CD8-positive, alpha-beta memory T cell (primary cell): ENCODE measurements at regions not wholly inside any gene's neighbourhood (a gene's known extent, or its start where the extent isn't known, plus 50 kb on each side); places are given as distances from the start of the nearest gene placed in this dataset.

Source experiments
- CTCF ChIA-PET: fragments of 350-600 bp; sonication (Branson Sonifier 250); formaldehyde crosslinking; loops from one replicate; lab custom pipeline; 2021; ENCODE audit warnings: antibody characterized with exemption; lab: Charles Lee
- POLR2A ChIA-PET: fragments of 350-600 bp; sonication (Branson Sonifier 250); formaldehyde crosslinking; loops from one replicate; lab custom pipeline; 2021; ENCODE audit warnings: antibody characterized with exemption; lab: Charles Lee
- DNase-seq, 5 donors: peaks; one replicate each; pipeline versions ENCODE4 v3.0.0 to v3.0.0-alpha.2; 2020 to 2022; ENCODE audit warnings: mixed read lengths in 1 of 5
- H3K27ac ChIP-seq: one replicate; pipeline ENCODE4 v1.7.0; 2013; ENCODE audit warnings: low read depth, mild to moderate bottlenecking, low read length, moderate library complexity
- H3K27me3 ChIP-seq: 2 replicates; pipeline ENCODE4 v1.7.0; 2013; ENCODE audit warnings: low read length, mild to moderate bottlenecking; ENCODE audit not compliant: insufficient read depth, poor library complexity, severe bottlenecking
- H3K36me3 ChIP-seq: 2 replicates; pipeline ENCODE4 v1.7.0; 2013; ENCODE audit warnings: mild to moderate bottlenecking, low read length, moderate library complexity; ENCODE audit not compliant: insufficient read depth
- H3K4me1 ChIP-seq: 2 replicates; pipeline ENCODE4 v1.7.0; 2013; ENCODE audit warnings: mild to moderate bottlenecking, low read length, moderate library complexity; ENCODE audit not compliant: insufficient read depth
- H3K4me3 ChIP-seq: 2 replicates; pipeline ENCODE4 v1.7.0; 2013; ENCODE audit warnings: mild to moderate bottlenecking, low read length
- H3K9me3 ChIP-seq: 2 replicates; pipeline ENCODE4 v1.7.0; 2013; ENCODE audit warnings: mild to moderate bottlenecking, low read length
- H3K27ac Mint-ChIP-seq, 8 donors: one replicate each; pipeline ENCODE4 v1.8.0; 2020 to 2021; ENCODE audit warnings: mixed read lengths in 8 of 8, mild to moderate bottlenecking in 6 of 8, inconsistent platforms in 3 of 8, moderate library complexity in 3 of 8
- H3K27me3 Mint-ChIP-seq, 2 donors: one replicate each; pipeline ENCODE4 v1.8.0; 2020 to 2021; ENCODE audit warnings: mixed read lengths in 2 of 2, mild to moderate bottlenecking in 1 of 2, moderate library complexity in 1 of 2
- H3K36me3 Mint-ChIP-seq, 3 donors: one replicate each; pipeline ENCODE4 v1.8.0; 2020 to 2021; ENCODE audit warnings: mixed read lengths in 3 of 3, inconsistent platforms in 1 of 3, mild to moderate bottlenecking in 1 of 3
- H3K4me1 Mint-ChIP-seq, 3 donors: one replicate each; pipeline ENCODE4 v1.8.0; 2020 to 2021; ENCODE audit warnings: mixed read lengths in 3 of 3, inconsistent platforms in 1 of 3, mild to moderate bottlenecking in 1 of 3
- H3K4me3 Mint-ChIP-seq, 7 donors: one replicate each; pipeline ENCODE4 v1.8.0; 2020 to 2021; ENCODE audit warnings: mixed read lengths in 7 of 7, mild to moderate bottlenecking in 6 of 7, moderate library complexity in 4 of 7, inconsistent platforms in 2 of 7
- H3K9me3 Mint-ChIP-seq, 5 donors: one replicate each; pipeline ENCODE4 v1.8.0; 2020 to 2022; ENCODE audit warnings: mixed read lengths in 5 of 5, mild to moderate bottlenecking in 3 of 5, moderate library complexity in 2 of 5, inconsistent platforms in 1 of 5

DNA sequence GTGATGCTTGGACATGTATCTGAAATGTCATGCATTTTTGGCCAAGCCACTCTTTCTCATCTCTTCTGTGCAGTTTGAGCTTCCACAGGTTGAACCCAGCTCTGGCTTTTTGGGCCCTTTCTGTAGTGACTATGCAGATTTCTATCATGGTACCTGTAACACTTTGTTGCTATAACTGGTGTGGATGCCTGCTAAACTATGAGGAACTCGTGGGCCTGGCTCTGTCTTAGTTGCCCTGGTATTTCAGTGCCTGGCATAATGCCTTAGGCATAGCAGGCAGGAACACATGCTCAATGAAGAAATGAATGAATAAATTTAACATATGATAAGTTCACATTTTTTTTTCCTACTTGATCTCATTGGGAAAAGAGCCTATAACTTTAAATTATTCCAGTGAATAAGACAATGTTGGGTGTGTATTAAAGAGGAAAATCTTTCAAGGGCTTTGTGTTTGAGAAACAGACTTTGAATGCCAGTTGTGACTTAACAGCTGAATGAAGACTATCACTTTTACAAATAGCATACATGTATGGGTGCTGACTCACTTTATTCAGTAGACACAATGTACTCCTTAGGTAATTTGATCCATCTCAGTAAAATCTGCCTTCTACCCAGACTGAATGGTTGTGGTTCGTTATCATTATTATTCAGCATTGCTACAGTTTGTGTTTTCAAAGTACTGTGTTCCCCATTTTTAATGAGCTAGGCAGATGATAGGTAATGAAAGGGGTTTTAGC, 86.4 kb upstream of the MAP4K3 start:
- Histone ChIP-seq H3K27ac (no peak overlapping the region), H3K36me3 (no peaks in the 10 kb centered on the region), H3K9me3 (no peaks in the 10 kb centered on the region), H3K4me3 (no peak overlapping the region), H3K27me3 (no peaks in the 10 kb centered on the region), H3K4me1 (no peaks in the 10 kb centered on the region)
- ChIA-PET CTCF (no interaction called here), POLR2A (no interaction called here)
- Mint-ChIP-seq H3K9me3 (peaks cover 0 to 3% (median 0%) of the 10 kb centered on the region in 5 donors), H3K36me3 (peaks cover 0 to 22% (median 0%) of the 10 kb centered on the region in 3 donors), H3K27me3 (no peaks in the 10 kb centered on the region), H3K4me3 (no peak overlapping the region), H3K4me1 (no peaks in the 10 kb centered on the region), H3K27ac (no peak overlapping the region)
- DNase-seq: no peak

DNA sequence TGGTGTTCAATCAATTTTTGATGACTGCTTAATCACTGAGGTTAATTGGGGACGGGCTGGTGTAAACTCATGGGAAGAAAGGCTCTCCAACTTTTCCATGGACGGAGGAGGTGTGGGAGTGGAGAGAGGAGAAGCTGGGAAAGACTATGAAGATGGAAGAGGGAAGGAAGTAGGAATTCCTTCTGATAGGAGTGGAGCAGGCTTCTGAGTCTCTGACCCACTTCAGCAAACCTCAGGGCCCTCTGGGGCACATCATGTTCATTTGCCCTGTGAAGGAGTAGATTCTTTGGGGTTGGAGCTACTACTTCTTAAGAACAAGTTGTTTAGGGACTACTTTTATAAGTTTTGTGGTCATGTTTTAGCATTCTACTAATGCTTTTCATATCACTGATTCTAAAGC, 87.0 kb upstream of the MAP4K3 start:
- no peaks in the 10 kb centered on the region for H3K9me3 ChIP-seq
- H3K4me1 ChIP-seq: no peaks in the 10 kb centered on the region
- Mint-ChIP-seq H3K4me3 (no peak overlapping the region), H3K36me3 (peaks cover 0 to 17% (median 0%) of the 10 kb centered on the region in 3 donors), H3K27ac (no peak overlapping the region), H3K27me3 (no peaks in the 10 kb centered on the region), H3K9me3 (peaks cover 0 to 3% (median 0%) of the 10 kb centered on the region in 5 donors), H3K4me1 (no peaks in the 10 kb centered on the region)
- no peak overlapping the region for H3K27ac ChIP-seq
- H3K4me3 ChIP-seq: no peak overlapping the region
- DNase-seq: no peak
- ChIA-PET POLR2A (no interaction called here), CTCF (no interaction called here)
- no peaks in the 10 kb centered on the region for H3K27me3 ChIP-seq
- no peaks in the 10 kb centered on the region for H3K36me3 ChIP-seq

DNA sequence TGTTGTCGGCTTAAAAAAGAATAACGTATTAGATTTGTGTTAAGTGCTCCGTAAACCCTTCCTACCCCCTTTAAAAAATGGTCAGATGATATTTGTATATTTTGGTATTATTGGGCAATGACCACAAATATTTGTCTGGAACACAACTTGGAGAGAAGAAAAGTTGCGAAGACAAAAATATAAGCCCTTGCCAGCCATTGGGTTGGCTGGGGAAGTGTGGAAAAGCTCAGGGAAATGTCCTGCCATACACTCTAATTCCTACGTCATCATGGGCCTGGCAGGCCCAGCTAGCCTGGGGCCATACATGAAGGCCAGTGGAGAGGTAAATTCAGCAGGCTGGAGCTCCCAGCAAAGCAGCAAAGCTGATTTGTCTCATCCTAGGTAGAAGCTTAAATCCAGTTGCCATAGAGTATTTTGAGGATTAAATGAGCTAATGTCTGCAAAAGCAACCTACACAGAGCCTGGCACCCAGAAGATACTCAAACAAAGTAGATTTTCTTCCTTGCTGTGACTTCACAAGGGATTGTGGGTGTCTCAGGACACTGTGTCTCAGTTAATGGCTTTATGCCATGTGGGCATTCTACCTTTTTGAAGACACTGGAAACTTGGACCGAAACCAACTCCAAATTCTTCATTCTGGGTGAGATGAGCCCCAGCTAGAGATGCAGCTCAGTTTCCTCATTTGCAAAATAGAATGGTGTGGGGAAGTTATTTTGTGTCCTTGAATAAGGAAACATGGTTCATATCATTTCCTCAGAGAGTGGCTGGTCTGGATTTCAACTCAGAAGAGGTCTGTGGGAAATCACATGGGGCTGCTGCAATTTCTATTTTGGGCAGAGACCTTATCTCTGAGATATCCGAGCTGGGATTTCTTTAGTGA, 87.9 kb upstream of the MAP4K3 start:
- H3K4me1 Mint-ChIP-seq: no peaks in the 10 kb centered on the region
- POLR2A ChIA-PET: no interaction called here
- peaks cover 0 to 17% (median 0%) of the 10 kb centered on the region in 3 donors for H3K36me3 Mint-ChIP-seq
- no peaks in the 10 kb centered on the region for H3K27me3 Mint-ChIP-seq
- H3K9me3 Mint-ChIP-seq: peaks cover 0 to 3% (median 0%) of the 10 kb centered on the region in 5 donors
- CTCF ChIA-PET: no interaction called here
- no peaks in the 10 kb centered on the region for H3K27me3 ChIP-seq
- H3K4me3 ChIP-seq: no peak overlapping the region
- no peak overlapping the region for H3K4me3 Mint-ChIP-seq
- H3K36me3 ChIP-seq: no peaks in the 10 kb centered on the region
- H3K27ac ChIP-seq: no peak overlapping the region
- no peak overlapping the region for H3K27ac Mint-ChIP-seq
- H3K4me1 ChIP-seq: no peaks in the 10 kb centered on the region
- no peaks in the 10 kb centered on the region for H3K9me3 ChIP-seq
- DNase-seq: no peak

DNA sequence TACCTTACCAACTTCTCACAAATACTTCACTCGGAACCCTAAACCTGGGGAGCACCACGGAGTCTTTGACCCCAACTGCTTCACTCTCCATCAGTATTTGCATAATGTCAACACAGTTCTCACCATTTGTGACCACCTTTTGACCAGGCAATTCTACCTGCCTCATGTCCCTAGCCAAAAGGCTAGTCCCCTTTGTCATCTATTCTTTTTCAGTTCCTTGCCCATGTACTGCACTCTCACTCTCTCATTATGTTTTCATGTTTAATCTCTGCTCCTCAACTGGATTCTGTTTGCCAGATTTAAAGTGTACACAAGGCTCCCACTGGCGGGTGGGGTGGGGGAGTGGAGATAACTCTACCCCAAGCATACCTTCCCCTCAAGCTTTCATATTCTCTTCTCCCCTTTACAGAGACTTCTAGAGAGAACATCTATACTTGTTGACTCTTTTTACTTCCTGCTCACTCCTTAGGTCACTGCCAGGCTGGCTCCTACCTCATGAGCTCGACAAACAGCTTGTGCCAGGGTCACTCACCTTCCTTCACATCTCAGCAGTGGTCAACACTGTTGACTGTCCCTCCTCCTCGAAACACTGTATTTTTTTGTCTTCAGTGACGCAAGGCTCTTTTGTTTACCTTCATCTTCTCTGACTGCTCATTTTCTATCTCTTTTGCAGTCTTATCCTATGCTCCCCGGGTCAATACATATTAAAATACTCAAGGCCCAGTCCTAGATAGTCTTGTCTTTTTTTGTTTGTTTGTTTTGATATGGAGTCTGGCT, 88.7 kb upstream of the MAP4K3 start:
- Mint-ChIP-seq H3K27me3 (no peaks in the 10 kb centered on the region), H3K4me3 (no peak overlapping the region), H3K36me3 (peaks cover 0 to 13% (median 0%) of the 10 kb centered on the region in 3 donors), H3K4me1 (no peaks in the 10 kb centered on the region), H3K27ac (peak overlapping the region in 1 of 8 donors; percentile 43), H3K9me3 (peaks cover 0 to 3% (median 0%) of the 10 kb centered on the region in 5 donors)
- Histone ChIP-seq H3K4me1 (no peaks in the 10 kb centered on the region), H3K4me3 (no peak overlapping the region), H3K27me3 (no peaks in the 10 kb centered on the region), H3K36me3 (no peaks in the 10 kb centered on the region), H3K9me3 (no peaks in the 10 kb centered on the region), H3K27ac (no peak overlapping the region)
- no peak for DNase-seq
- POLR2A ChIA-PET: no interaction called here
- CTCF ChIA-PET: no interaction called here

DNA sequence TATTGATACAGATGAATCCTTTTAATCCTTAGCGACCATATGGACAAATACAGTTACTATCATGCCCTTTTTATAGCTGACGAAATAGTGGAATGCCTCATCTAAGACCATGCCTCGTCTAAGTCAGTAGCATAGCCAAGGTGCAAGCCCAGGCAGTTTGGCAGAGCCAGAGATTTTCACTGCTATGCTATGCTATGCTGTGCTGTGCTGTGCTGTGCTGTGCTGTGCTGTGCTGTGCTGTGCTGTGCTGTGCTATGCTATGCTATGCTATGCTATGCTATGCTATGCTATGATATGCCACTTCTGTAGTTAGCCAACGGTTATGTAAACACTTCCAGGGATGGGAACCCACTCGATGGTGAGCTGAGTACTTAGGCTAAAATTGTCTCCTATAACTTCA, 91.6 kb upstream of the MAP4K3 start:
- Histone ChIP-seq H3K9me3 (no peaks in the 10 kb centered on the region), H3K27me3 (peaks cover 2% of the 10 kb centered on the region), H3K36me3 (no peaks in the 10 kb centered on the region), H3K27ac (no peak overlapping the region), H3K4me1 (no peaks in the 10 kb centered on the region), H3K4me3 (no peak overlapping the region)
- no peaks in the 10 kb centered on the region for H3K4me1 Mint-ChIP-seq
- H3K27ac Mint-ChIP-seq: no peak overlapping the region
- ChIA-PET CTCF (no interaction called here), POLR2A (no interaction called here)
- peaks cover 0 to 6% of the 10 kb centered on the region in 2 donors for H3K27me3 Mint-ChIP-seq
- DNase-seq: no peak
- H3K4me3 Mint-ChIP-seq: no peak overlapping the region
- H3K36me3 Mint-ChIP-seq: no peaks in the 10 kb centered on the region
- H3K9me3 Mint-ChIP-seq: peaks cover 0 to 3% (median 0%) of the 10 kb centered on the region in 5 donors

DNA sequence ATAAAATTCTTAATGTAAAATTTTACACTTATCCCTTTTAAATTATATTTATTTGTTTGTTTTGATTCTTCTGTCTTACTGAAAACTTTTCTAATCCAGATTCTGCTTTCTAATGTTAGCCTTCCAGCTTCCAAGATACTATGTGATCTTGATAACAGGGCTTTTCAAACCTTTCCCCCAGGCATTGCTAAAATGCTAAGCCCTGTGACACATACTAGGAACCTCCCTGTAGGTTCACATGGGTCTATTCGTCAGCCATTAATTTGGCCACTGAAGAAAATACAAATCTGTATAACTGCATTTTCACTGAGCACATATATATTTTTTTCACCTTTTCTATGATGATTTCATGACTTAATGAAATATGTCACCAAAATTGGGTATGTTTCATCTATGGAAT, 92.8 kb upstream of the MAP4K3 start:
- no peak overlapping the region for H3K27ac ChIP-seq
- H3K27ac Mint-ChIP-seq: no peak overlapping the region
- H3K9me3 Mint-ChIP-seq: peaks cover 0 to 3% (median 0%) of the 10 kb centered on the region in 5 donors
- no peak for DNase-seq
- ChIA-PET POLR2A (no interaction called here), CTCF (no interaction called here)
- H3K36me3 Mint-ChIP-seq: no peaks in the 10 kb centered on the region
- H3K9me3 ChIP-seq: no peaks in the 10 kb centered on the region
- H3K27me3 Mint-ChIP-seq: peaks cover 0 to 8% of the 10 kb centered on the region in 2 donors
- H3K27me3 ChIP-seq: peaks cover 2% of the 10 kb centered on the region
- H3K4me3 ChIP-seq: no peak overlapping the region
- H3K4me1 ChIP-seq: no peaks in the 10 kb centered on the region
- H3K4me3 Mint-ChIP-seq: no peak overlapping the region
- no peaks in the 10 kb centered on the region for H3K4me1 Mint-ChIP-seq
- H3K36me3 ChIP-seq: no peaks in the 10 kb centered on the region

DNA sequence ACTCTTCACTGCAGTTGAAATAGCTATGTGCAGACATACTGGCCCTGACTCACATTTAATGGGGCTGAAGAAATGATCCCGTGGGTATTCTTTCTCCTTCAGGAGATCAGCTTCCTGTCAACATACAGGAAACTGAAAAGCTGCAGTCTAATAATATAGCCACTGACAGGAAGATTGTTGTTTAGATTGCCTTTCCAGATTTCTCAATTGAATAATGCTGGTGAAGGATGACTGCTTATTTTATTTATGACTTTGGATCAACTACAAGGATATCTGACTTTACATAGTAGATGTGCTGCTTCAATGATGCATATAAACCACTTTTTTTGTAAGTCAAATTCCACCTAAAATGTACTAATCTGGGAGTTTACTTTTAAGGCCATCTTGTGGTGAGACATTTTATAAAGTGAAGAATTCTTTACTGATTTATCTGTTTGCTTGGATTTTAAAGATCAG, 93.4 kb upstream of the MAP4K3 start:
- H3K27ac Mint-ChIP-seq: no peak overlapping the region
- no peak for DNase-seq
- no peak overlapping the region for H3K4me3 ChIP-seq
- peaks cover 2% of the 10 kb centered on the region for H3K27me3 ChIP-seq
- peaks cover 0 to 10% of the 10 kb centered on the region in 2 donors for H3K27me3 Mint-ChIP-seq
- H3K36me3 ChIP-seq: no peaks in the 10 kb centered on the region
- no peak overlapping the region for H3K4me3 Mint-ChIP-seq
- ChIA-PET CTCF (no interaction called here), POLR2A (no interaction called here)
- no peaks in the 10 kb centered on the region for H3K36me3 Mint-ChIP-seq
- H3K4me1 Mint-ChIP-seq: no peaks in the 10 kb centered on the region
- H3K27ac ChIP-seq: no peak overlapping the region
- no peaks in the 10 kb centered on the region for H3K4me1 ChIP-seq
- H3K9me3 Mint-ChIP-seq: peaks cover 0 to 3% (median 0%) of the 10 kb centered on the region in 5 donors
- H3K9me3 ChIP-seq: no peaks in the 10 kb centered on the region
